ENCODE measurements at regions not wholly inside any gene's neighbourhood (a gene's known extent, or its start where the extent isn't known, plus 50 kb on each side); places are given as distances from the start of the nearest gene placed in this dataset.
"Not testable (repeated sequence)": the region's sequence is repeated elsewhere in the genome, so short reads cannot be mapped to it uniquely, and the experiment has no call there.

DNA sequence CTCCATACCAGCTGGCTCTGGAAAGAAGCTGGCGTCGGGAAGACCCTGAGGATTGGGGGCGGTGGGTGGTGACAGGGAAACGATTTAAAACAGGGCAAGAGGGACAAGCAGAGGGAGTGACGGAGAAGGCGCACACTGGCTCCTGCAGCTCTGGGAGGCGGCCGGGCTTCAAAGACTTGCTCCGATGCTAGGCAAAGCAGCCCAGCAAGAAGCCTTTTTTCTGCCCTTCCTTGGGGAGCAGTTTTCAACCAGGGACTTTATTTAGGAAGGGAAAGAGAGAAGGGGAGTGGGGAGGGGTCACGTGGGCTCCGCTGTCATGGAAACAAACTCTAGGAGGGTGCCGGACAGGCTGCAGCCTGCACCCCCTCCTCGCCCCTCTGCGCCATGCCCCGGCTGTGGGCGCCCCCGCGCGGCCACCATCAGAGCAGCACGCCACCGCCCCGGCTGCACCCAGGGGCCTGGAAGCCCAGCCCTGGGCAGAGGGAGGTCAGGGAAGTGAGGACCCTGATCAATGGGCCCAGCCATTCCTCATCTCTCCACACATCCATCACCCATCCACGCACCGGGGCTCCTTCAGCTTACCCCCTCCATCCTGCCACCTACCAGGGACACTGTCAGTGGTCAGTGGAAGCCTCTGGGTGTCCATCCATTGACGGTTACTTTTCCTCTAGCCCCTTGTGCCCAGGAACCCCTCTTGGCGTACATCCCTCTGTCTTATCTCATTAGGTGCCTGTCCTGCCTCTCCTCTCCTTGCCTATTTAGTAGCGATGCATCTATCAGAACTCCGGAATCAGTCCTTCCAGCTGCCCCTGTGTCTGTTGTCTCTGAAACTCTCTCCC lies 66.6 kb upstream of the CCDC167 start:
- ChIA-PET CTCF (interaction anchor here (0.6 to 4.6 kb wide), 41 partner anchors 10 to 251 kb away, joined by 3 to 43 read pairs (median 5); partner anchors contain the start of gene CMTR1), POLR2A (interaction anchor here (1.1 kb wide), 1 partner anchor 83 kb away, joined by 3 read pairs; no protein-coding TSS in a partner anchor)
- Mint-ChIP-seq H3K4me1 (ENCODE audit: low read depth) (peaks cover 5% of the 10 kb centered on the region), H3K9me3 (no peaks in the 10 kb centered on the region), H3K27me3 (no peaks in the 10 kb centered on the region), H3K27ac (no peak overlapping the region), H3K36me3 (no peaks in the 10 kb centered on the region), H3K4me3 (peak overlapping the region; percentile 27)
- DNase-seq = peak; percentile 82
- intact Hi-C loops (cut with micrococcal nuclease) = loop anchor here (1.0 to 5.0 kb wide), 2 partner anchors 82 to 126 kb away; no protein-coding TSS in a partner anchor

GRCh38 chr6:37565267-37566110 lies 65.8 kb upstream of the CCDC167 start:
- intact Hi-C loops (cut with micrococcal nuclease) = loop anchor here (1.0 to 5.0 kb wide), 3 partner anchors 81 to 241 kb away; no protein-coding TSS in a partner anchor
- Mint-ChIP-seq H3K27ac (no peak overlapping the region), H3K9me3 (peaks cover 2% of the 10 kb centered on the region), H3K4me3 (no peak overlapping the region), H3K27me3 (no peaks in the 10 kb centered on the region), H3K4me1 (ENCODE audit: low read depth) (peaks cover 5% of the 10 kb centered on the region), H3K36me3 (no peaks in the 10 kb centered on the region)
- POLR2A ChIA-PET = no interaction called here
- no peak for DNase-seq
- CTCF ChIA-PET = interaction anchor here (0.7 to 4.6 kb wide), 36 partner anchors 10 to 251 kb away, joined by 3 to 43 read pairs (median 5); partner anchors contain the start of gene CMTR1

DNA sequence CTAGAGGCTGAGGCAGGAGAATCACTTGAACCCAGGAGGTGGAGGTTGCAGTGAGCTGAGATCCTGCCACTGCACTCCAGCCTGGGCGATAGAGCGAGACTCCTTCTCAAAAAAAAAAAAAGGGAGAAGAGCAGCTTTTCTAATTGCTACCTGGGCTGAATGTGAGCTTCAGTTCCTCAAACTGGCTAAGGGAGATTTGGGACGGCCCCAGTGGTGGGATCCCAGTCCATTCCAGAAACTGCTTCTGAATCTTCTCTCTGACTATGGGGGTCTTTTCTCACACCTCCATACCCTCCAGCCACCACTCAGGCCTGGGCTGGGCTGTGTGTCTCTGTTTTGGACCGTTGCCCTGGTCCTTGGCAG lies 63.2 kb upstream of the CCDC167 start:
- intact Hi-C loops (cut with micrococcal nuclease); H3K27ac Mint-ChIP-seq; H3K36me3 Mint-ChIP-seq; DNase-seq; H3K4me3 Mint-ChIP-seq; H3K27me3 Mint-ChIP-seq; POLR2A ChIA-PET; H3K9me3 Mint-ChIP-seq: not testable (repeated sequence)
- CTCF ChIA-PET = interaction anchor here (0.7 to 1.7 kb wide), 6 partner anchors 9 to 237 kb away, joined by 4 read pairs; no protein-coding TSS in a partner anchor
- peaks cover 18% of the 10 kb centered on the region for H3K4me1 Mint-ChIP-seq (ENCODE audit: low read depth)

DNA sequence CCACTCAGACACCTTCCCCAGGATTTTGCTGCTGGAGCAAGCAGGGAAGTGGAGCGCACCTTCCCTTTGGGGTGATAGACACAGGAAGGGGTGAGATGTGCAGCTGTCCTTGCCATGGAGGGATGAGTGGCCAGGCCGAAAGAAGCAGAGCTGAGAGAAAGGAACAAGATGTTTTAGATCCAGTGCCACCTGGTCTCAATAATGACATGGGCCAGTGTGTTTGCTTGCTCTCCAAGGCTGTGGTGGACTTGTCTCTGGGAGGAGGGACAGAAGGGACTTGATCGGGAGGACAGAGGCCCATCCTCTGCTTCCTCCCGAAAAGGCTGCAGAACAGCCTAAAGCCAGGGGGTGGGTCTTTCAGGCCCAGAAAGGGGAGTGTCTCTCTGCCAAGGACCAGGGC lies 61.7 kb upstream of the CCDC167 start:
- no peak overlapping the region for H3K4me3 Mint-ChIP-seq
- no peaks in the 10 kb centered on the region for H3K36me3 Mint-ChIP-seq
- CTCF ChIA-PET = no interaction called here
- intact Hi-C loops (cut with micrococcal nuclease) = no loop called here
- H3K9me3 Mint-ChIP-seq = peaks cover 4% of the 10 kb centered on the region
- no peaks in the 10 kb centered on the region for H3K27me3 Mint-ChIP-seq
- no peak overlapping the region for H3K27ac Mint-ChIP-seq
- POLR2A ChIA-PET = no interaction called here
- no peak for DNase-seq
- H3K4me1 Mint-ChIP-seq (ENCODE audit: low read depth) = peaks cover 20% of the 10 kb centered on the region

- ChIA-PET POLR2A (no interaction called here), CTCF (no interaction called here)
- Mint-ChIP-seq H3K27me3 (no peaks in the 10 kb centered on the region), H3K27ac (no peak overlapping the region), H3K36me3 (no peaks in the 10 kb centered on the region), H3K4me1 (ENCODE audit: low read depth) (peaks cover 20% of the 10 kb centered on the region), H3K4me3 (no peak overlapping the region), H3K9me3 (peaks cover 4% of the 10 kb centered on the region)
- intact Hi-C loops (cut with micrococcal nuclease) = no loop called here
- DNase-seq = no peak
Measured at GRCh38 chr6:37560737-37561103, 61.0 kb upstream of the CCDC167 start.

DNA sequence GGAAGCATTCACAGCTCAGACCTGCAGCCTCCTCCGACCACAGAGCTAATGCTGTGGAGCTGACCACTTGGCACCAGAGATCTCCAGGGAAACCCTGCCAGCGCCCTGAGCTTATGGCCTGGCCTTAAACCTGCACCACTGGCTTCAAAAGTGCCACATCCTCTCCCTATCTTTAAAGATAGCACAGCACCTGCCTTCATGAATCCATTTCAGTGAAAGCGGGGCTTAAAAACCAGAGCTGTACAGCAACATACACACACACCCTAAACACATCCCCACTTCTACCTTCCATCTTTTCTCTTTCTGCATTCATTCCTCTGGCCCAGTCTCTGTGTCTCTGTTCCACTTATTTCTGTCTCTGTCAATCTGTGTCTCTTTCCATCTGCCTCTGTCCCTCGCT lies 59.8 kb upstream of the CCDC167 start:
- Mint-ChIP-seq H3K27ac (no peak overlapping the region), H3K4me1 (ENCODE audit: low read depth) (peaks cover 18% of the 10 kb centered on the region)
- POLR2A ChIA-PET = interaction anchor here (1.2 kb wide), 1 partner anchor 64 kb away, joined by 4 read pairs; no protein-coding TSS in a partner anchor

GRCh38 chr6:37559050-37559449 lies 59.4 kb upstream of the CCDC167 start:
- H3K9me3 Mint-ChIP-seq = peaks cover 4% of the 10 kb centered on the region
- intact Hi-C loops (cut with micrococcal nuclease) = no loop called here
- H3K4me1 Mint-ChIP-seq (ENCODE audit: low read depth) = peaks cover 22% of the 10 kb centered on the region
- ChIA-PET CTCF (interaction anchor here (0.7 to 1.4 kb wide), 2 partner anchors 76 to 95 kb away, joined by 3 to 5 read pairs; no protein-coding TSS in a partner anchor), POLR2A (interaction anchor here (1.2 kb wide), 1 partner anchor 64 kb away, joined by 4 read pairs; no protein-coding TSS in a partner anchor)
- no peaks in the 10 kb centered on the region for H3K27me3 Mint-ChIP-seq
- no peak overlapping the region for H3K27ac Mint-ChIP-seq
- no peak overlapping the region for H3K4me3 Mint-ChIP-seq
- no peak for DNase-seq
- H3K36me3 Mint-ChIP-seq = no peaks in the 10 kb centered on the region

More for the DNA sequence above, 59.8 kb upstream of the CCDC167 start:
- Mint-ChIP-seq H3K4me3 (no peak overlapping the region), H3K27me3 (no peaks in the 10 kb centered on the region), H3K9me3 (peaks cover 4% of the 10 kb centered on the region), H3K36me3 (no peaks in the 10 kb centered on the region)
- no peak for DNase-seq
- CTCF ChIA-PET = interaction anchor here (0.7 to 1.4 kb wide), 3 partner anchors 69 to 94 kb away, joined by 3 to 5 read pairs (median 4); no protein-coding TSS in a partner anchor
- intact Hi-C loops (cut with micrococcal nuclease) = no loop called here

GRCh38 chr6:37558646-37559045 lies 59.0 kb upstream of the CCDC167 start:
- Mint-ChIP-seq H3K27ac (no peak overlapping the region), H3K36me3 (no peaks in the 10 kb centered on the region), H3K27me3 (no peaks in the 10 kb centered on the region), H3K9me3 (peaks cover 4% of the 10 kb centered on the region), H3K4me3 (no peak overlapping the region), H3K4me1 (ENCODE audit: low read depth) (peaks cover 26% of the 10 kb centered on the region)
- CTCF ChIA-PET = interaction anchor here (1.4 kb wide), 1 partner anchor 68 kb away, joined by 3 read pairs; no protein-coding TSS in a partner anchor
- intact Hi-C loops (cut with micrococcal nuclease) = no loop called here
- no peak for DNase-seq
- POLR2A ChIA-PET = interaction anchor here (1.0 kb wide), 2 partner anchors 62 to 63 kb away, joined by 3 to 4 read pairs; no protein-coding TSS in a partner anchor

GRCh38 chr6:37558168-37558567 lies 58.5 kb upstream of the CCDC167 start:
- CTCF ChIA-PET = interaction anchor here (1.4 kb wide), 1 partner anchor 67 kb away, joined by 3 read pairs; no protein-coding TSS in a partner anchor

GRCh38 chr6:37557645-37558114 lies 58.0 kb upstream of the CCDC167 start:
- Mint-ChIP-seq H3K27me3 (no peaks in the 10 kb centered on the region), H3K9me3 (peaks cover 4% of the 10 kb centered on the region), H3K36me3 (no peaks in the 10 kb centered on the region), H3K4me1 (ENCODE audit: low read depth) (peaks cover 36% of the 10 kb centered on the region), H3K27ac (no peak overlapping the region), H3K4me3 (no peak overlapping the region)
- no peak for DNase-seq
- ChIA-PET POLR2A (interaction anchor here (0.5 to 1.0 kb wide), 3 partner anchors 10 to 62 kb away, joined by 3 to 4 read pairs (median 3); no protein-coding TSS in a partner anchor), CTCF (interaction anchor here (1.4 kb wide), 1 partner anchor 67 kb away, joined by 3 read pairs; no protein-coding TSS in a partner anchor)
- intact Hi-C loops (cut with micrococcal nuclease) = no loop called here

More at GRCh38 chr6:37558168-37558567, 58.5 kb upstream of the CCDC167 start:
- DNase-seq = no peak
- intact Hi-C loops (cut with micrococcal nuclease) = no loop called here
- Mint-ChIP-seq H3K27ac (no peak overlapping the region), H3K4me3 (no peak overlapping the region), H3K9me3 (peaks cover 4% of the 10 kb centered on the region), H3K36me3 (no peaks in the 10 kb centered on the region), H3K27me3 (no peaks in the 10 kb centered on the region), H3K4me1 (ENCODE audit: low read depth) (peaks cover 31% of the 10 kb centered on the region)
- POLR2A ChIA-PET = interaction anchor here (0.5 to 1.0 kb wide), 3 partner anchors 10 to 63 kb away, joined by 3 to 4 read pairs (median 3); no protein-coding TSS in a partner anchor

GRCh38 chr6:37556881-37557644 lies 57.4 kb upstream of the CCDC167 start:
- Mint-ChIP-seq H3K27me3 (no peaks in the 10 kb centered on the region), H3K4me3 (no peak overlapping the region), H3K36me3 (no peaks in the 10 kb centered on the region), H3K4me1 (ENCODE audit: low read depth) (peaks cover 40% of the 10 kb centered on the region), H3K9me3 (peaks cover 4% of the 10 kb centered on the region), H3K27ac (no peak overlapping the region)
- ChIA-PET CTCF (interaction anchor here (1.1 to 4.1 kb wide), 3 partner anchors 9 to 66 kb away, joined by 3 to 30 read pairs (median 4); no protein-coding TSS in a partner anchor), POLR2A (no interaction called here)
- no peak for DNase-seq
- intact Hi-C loops (cut with micrococcal nuclease) = no loop called here
